ENCODE measurements at regions not wholly inside any gene's neighbourhood (a gene's known extent, or its start where the extent isn't known, plus 50 kb on each side); places are given as distances from the start of the nearest gene placed in this dataset.
"Not testable (repeated sequence)": the region's sequence is repeated elsewhere in the genome, so short reads cannot be mapped to it uniquely, and the experiment has no call there.

GRCh38 chr11:128005562-128005961 lies 581.8 kb downstream of the ETS1 start:
- in situ Hi-C loops (cut with MboI; ENCODE audit: low sequenced_read_pairs): no loop called here

GRCh38 chr11:127998421-127998820 lies 588.9 kb downstream of the ETS1 start:
- in situ Hi-C loops (cut with MboI; ENCODE audit: low sequenced_read_pairs): no loop called here

- in situ Hi-C loops (cut with MboI; ENCODE audit: low sequenced_read_pairs): no loop called here
These were observed 589.8 kb downstream of the ETS1 start for GRCh38 chr11:127997594-127997993.

GRCh38 chr11:127996825-127997224 lies 590.5 kb downstream of the ETS1 start:
- in situ Hi-C loops (cut with MboI; ENCODE audit: low sequenced_read_pairs): no loop called here

GRCh38 chr11:127995921-127996320 lies 591.4 kb downstream of the ETS1 start:
- in situ Hi-C loops (cut with MboI; ENCODE audit: low sequenced_read_pairs): no loop called here

- in situ Hi-C loops (cut with MboI; ENCODE audit: low sequenced_read_pairs): no loop called here
These were observed 592.6 kb downstream of the ETS1 start for GRCh38 chr11:127994736-127995135.

- in situ Hi-C loops (cut with MboI; ENCODE audit: low sequenced_read_pairs): no loop called here
These were observed 593.6 kb downstream of the ETS1 start for GRCh38 chr11:127993788-127994187.

- in situ Hi-C loops (cut with MboI; ENCODE audit: low sequenced_read_pairs): no loop called here
These were observed 594.1 kb downstream of the ETS1 start for GRCh38 chr11:127993281-127993680.

GRCh38 chr11:127986073-127986472 lies 601.3 kb downstream of the ETS1 start:
- in situ Hi-C loops (cut with MboI; ENCODE audit: low sequenced_read_pairs): no loop called here

GRCh38 chr11:127972816-127973215 lies 614.5 kb downstream of the ETS1 start:
- in situ Hi-C loops (cut with MboI; ENCODE audit: low sequenced_read_pairs): no loop called here

- in situ Hi-C loops (cut with MboI; ENCODE audit: low sequenced_read_pairs): no loop called here
These were observed 615.9 kb downstream of the ETS1 start for GRCh38 chr11:127971448-127971847.

GRCh38 chr11:127966821-127967220 lies 620.5 kb downstream of the ETS1 start:
- in situ Hi-C loops (cut with MboI; ENCODE audit: low sequenced_read_pairs): no loop called here

GRCh38 chr11:127965939-127966668 lies 621.3 kb downstream of the ETS1 start:
- in situ Hi-C loops (cut with MboI; ENCODE audit: low sequenced_read_pairs): no loop called here

GRCh38 chr11:127962416-127962815 lies 624.9 kb downstream of the ETS1 start:
- in situ Hi-C loops (cut with MboI; ENCODE audit: low sequenced_read_pairs): no loop called here

- in situ Hi-C loops (cut with MboI; ENCODE audit: low sequenced_read_pairs): no loop called here
These were observed 637.2 kb downstream of the ETS1 start for GRCh38 chr11:127950162-127950561.

- in situ Hi-C loops (cut with MboI; ENCODE audit: low sequenced_read_pairs): no loop called here
These were observed 643.6 kb downstream of the ETS1 start for GRCh38 chr11:127943763-127944162.

- in situ Hi-C loops (cut with MboI; ENCODE audit: low sequenced_read_pairs): no loop called here
These were observed 644.2 kb downstream of the ETS1 start for GRCh38 chr11:127943152-127943551.

GRCh38 chr11:127941554-127941953 lies 645.8 kb downstream of the ETS1 start:
- in situ Hi-C loops (cut with MboI; ENCODE audit: low sequenced_read_pairs): not testable (repeated sequence)

GRCh38 chr11:127939000-127939399 lies 648.4 kb downstream of the ETS1 start:
- in situ Hi-C loops (cut with MboI; ENCODE audit: low sequenced_read_pairs): no loop called here

- in situ Hi-C loops (cut with MboI; ENCODE audit: low sequenced_read_pairs): no loop called here
These were observed 652.3 kb downstream of the ETS1 start for GRCh38 chr11:127935081-127935480.

GRCh38 chr11:127933961-127934360 lies 653.4 kb downstream of the ETS1 start:
- in situ Hi-C loops (cut with MboI; ENCODE audit: low sequenced_read_pairs): not testable (repeated sequence)

GRCh38 chr11:127931803-127932202 lies 655.6 kb downstream of the ETS1 start:
- in situ Hi-C loops (cut with MboI; ENCODE audit: low sequenced_read_pairs): no loop called here

GRCh38 chr11:127926721-127927120 lies 660.6 kb downstream of the ETS1 start:
- in situ Hi-C loops (cut with MboI; ENCODE audit: low sequenced_read_pairs): no loop called here

Measured in HL-60/S4 (cell line).